Caco-2 (cell line): ENCODE measurements at regions not wholly inside any gene's neighbourhood (a gene's known extent, or its start where the extent isn't known, plus 50 kb on each side); places are given as distances from the start of the nearest gene placed in this dataset.

Experiments
- BruUV-seq: library from RNA; stranded (reverse); fragments of 400-500 nt; replicated peaks from 2 replicates; lab custom pipeline; 2021; lab: Mats Ljungman, UMichigan
- CTCF ChIA-PET: fragments of 300-600 bp; sonication (Branson Sonifier 250); formaldehyde crosslinking; loops from one replicate; lab custom pipeline; 2022; ENCODE audit warnings: antibody characterized with exemption; lab: Charles Lee
- POLR2A ChIA-PET: fragments of 300-600 bp; sonication (Branson Sonifier 250); formaldehyde crosslinking; loops from one replicate; lab custom pipeline; 2022; ENCODE audit warnings: antibody characterized with exemption; lab: Charles Lee
- DNase-seq, 2 experiments: peaks; one replicate each; pipeline versions ENCODE4 v3.0.0 to v3.0.0-alpha.2; 2020 to 2022
- H3K27me3 ChIP-seq: replicated peaks from 2 replicates; pipeline ENCODE4 v1.6.0; 2011; ENCODE audit warnings: low read length; ENCODE audit not compliant: control insufficient read depth, insufficient read depth
- H3K36me3 ChIP-seq: 2 replicates; pipeline ENCODE4 v1.5.1; 2011; ENCODE audit warnings: low read length; ENCODE audit not compliant: control insufficient read depth, insufficient read depth
- H3K4me1 ChIP-seq: fragments of 250-450 bp; sonication (Bioruptor Pico); 2 replicates; pipeline ENCODE4 v1.5.1; 2020; ENCODE audit warnings: mild to moderate bottlenecking
- H3K4me3 ChIP-seq: 2 replicates; pipeline ENCODE4 v1.5.1; 2011; ENCODE audit warnings: low read depth, mild to moderate bottlenecking, control low read depth, low read length
- H3K9me3 ChIP-seq: fragments of 250-450 bp; sonication (Bioruptor Pico); 2 replicates; pipeline ENCODE4 v1.5.1; 2020; ENCODE audit warnings: mild to moderate bottlenecking, moderate library complexity
- H3K27ac Mint-ChIP-seq: one replicate; pipeline ENCODE4 v1.8.0; 2022; ENCODE audit warnings: mixed read lengths; ENCODE audit not compliant: unreplicated experiment
- H3K27me3 Mint-ChIP-seq: one replicate; pipeline ENCODE4 v1.8.0; 2022; ENCODE audit warnings: mixed read lengths; ENCODE audit not compliant: insufficient read depth, unreplicated experiment
- H3K36me3 Mint-ChIP-seq: one replicate; pipeline ENCODE4 v1.8.0; 2022; ENCODE audit warnings: mild to moderate bottlenecking, mixed read lengths; ENCODE audit not compliant: insufficient read depth, unreplicated experiment
- H3K4me1 Mint-ChIP-seq: one replicate; pipeline ENCODE4 v1.8.0; 2022; ENCODE audit warnings: low read depth, mixed read lengths; ENCODE audit not compliant: unreplicated experiment
- H3K4me3 Mint-ChIP-seq: one replicate; pipeline ENCODE4 v1.8.0; 2022; ENCODE audit warnings: mild to moderate bottlenecking, moderate library complexity, mixed read lengths; ENCODE audit not compliant: unreplicated experiment
- H3K9me3 Mint-ChIP-seq: one replicate; pipeline ENCODE4 v1.8.0; 2022; ENCODE audit warnings: mixed read lengths; ENCODE audit not compliant: unreplicated experiment
- intact Hi-C: fragments of 100-400 bp; cut with micrococcal nuclease; formaldehyde crosslinking; loops from one replicate; pipeline ENCODE4 v1.10.0; 2022; ENCODE audit not compliant: unreplicated experiment
- TF ChIP-seq, protein P1 (sequence below), 2 experiments: fragments of 200-600 bp in 1 of 2; IDR thresholded peaks; 1 replicate in 1 of 2; 2 replicates in 1 of 2; pipeline versions ENCODE4 v1.5.1 to v1.8.0; 2011 to 2022; ENCODE audit warnings: antibody characterized with exemption in 1 of 2, control low read depth in 1 of 2, inconsistent platforms in 1 of 2, low read depth in 1 of 2, low read length in 1 of 2, mild to moderate bottlenecking in 1 of 2, moderate library complexity in 1 of 2; ENCODE audit not compliant: insufficient read depth in 1 of 2, severe bottlenecking in 1 of 2, unreplicated experiment in 1 of 2

GRCh38 chr13:90950160-90950559, 397.3 kb upstream of the MIR17HG start:
- intact Hi-C loops = no loop called here
- no peaks in the 10 kb centered on the region for H3K36me3 ChIP-seq
- Mint-ChIP-seq H3K27ac (no peak overlapping the region), H3K9me3 (no peaks in the 10 kb centered on the region), H3K4me1 (no peaks in the 10 kb centered on the region), H3K27me3 (peaks cover 3% of the 10 kb centered on the region), H3K36me3 (no peaks in the 10 kb centered on the region), H3K4me3 (no peak overlapping the region)
- DNase-seq = no peak
- H3K27me3 ChIP-seq = no peaks in the 10 kb centered on the region
- H3K4me1 ChIP-seq = no peaks in the 10 kb centered on the region
- TF ChIP-seq, protein P1, sequence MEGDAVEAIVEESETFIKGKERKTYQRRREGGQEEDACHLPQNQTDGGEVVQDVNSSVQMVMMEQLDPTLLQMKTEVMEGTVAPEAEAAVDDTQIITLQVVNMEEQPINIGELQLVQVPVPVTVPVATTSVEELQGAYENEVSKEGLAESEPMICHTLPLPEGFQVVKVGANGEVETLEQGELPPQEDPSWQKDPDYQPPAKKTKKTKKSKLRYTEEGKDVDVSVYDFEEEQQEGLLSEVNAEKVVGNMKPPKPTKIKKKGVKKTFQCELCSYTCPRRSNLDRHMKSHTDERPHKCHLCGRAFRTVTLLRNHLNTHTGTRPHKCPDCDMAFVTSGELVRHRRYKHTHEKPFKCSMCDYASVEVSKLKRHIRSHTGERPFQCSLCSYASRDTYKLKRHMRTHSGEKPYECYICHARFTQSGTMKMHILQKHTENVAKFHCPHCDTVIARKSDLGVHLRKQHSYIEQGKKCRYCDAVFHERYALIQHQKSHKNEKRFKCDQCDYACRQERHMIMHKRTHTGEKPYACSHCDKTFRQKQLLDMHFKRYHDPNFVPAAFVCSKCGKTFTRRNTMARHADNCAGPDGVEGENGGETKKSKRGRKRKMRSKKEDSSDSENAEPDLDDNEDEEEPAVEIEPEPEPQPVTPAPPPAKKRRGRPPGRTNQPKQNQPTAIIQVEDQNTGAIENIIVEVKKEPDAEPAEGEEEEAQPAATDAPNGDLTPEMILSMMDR (IDR thresholded peaks at IDR 0.05; ENCODE audit: insufficient read depth in 1 of 2, low read depth in 1 of 2, low read length in 1 of 2, severe bottlenecking in 1 of 2, unreplicated experiment in 1 of 2) = no peak
- ChIA-PET POLR2A (no interaction called here), CTCF (no interaction called here)
- BruUV-seq = no TSS peak
- H3K4me3 ChIP-seq = no peak overlapping the region
- H3K9me3 ChIP-seq = no peaks in the 10 kb centered on the region

GRCh38 chr13:90951663-90952062, 395.8 kb upstream of the MIR17HG start:
- H3K36me3 Mint-ChIP-seq = no peaks in the 10 kb centered on the region
- H3K4me1 Mint-ChIP-seq = no peaks in the 10 kb centered on the region
- no peaks in the 10 kb centered on the region for H3K9me3 ChIP-seq
- peaks cover 3% of the 10 kb centered on the region for H3K27me3 Mint-ChIP-seq
- H3K4me3 ChIP-seq = no peak overlapping the region
- no peaks in the 10 kb centered on the region for H3K27me3 ChIP-seq
- H3K9me3 Mint-ChIP-seq = no peaks in the 10 kb centered on the region
- no peaks in the 10 kb centered on the region for H3K36me3 ChIP-seq
- TF ChIP-seq, protein P1 (IDR thresholded peaks at IDR 0.05; ENCODE audit: insufficient read depth in 1 of 2, low read depth in 1 of 2, low read length in 1 of 2, severe bottlenecking in 1 of 2, unreplicated experiment in 1 of 2) = no peak
- no peak for DNase-seq
- BruUV-seq = no TSS peak
- no peak overlapping the region for H3K27ac Mint-ChIP-seq
- POLR2A ChIA-PET = no interaction called here
- CTCF ChIA-PET = no interaction called here
- intact Hi-C loops = no loop called here
- no peak overlapping the region for H3K4me3 Mint-ChIP-seq
- H3K4me1 ChIP-seq = no peaks in the 10 kb centered on the region

DNA sequence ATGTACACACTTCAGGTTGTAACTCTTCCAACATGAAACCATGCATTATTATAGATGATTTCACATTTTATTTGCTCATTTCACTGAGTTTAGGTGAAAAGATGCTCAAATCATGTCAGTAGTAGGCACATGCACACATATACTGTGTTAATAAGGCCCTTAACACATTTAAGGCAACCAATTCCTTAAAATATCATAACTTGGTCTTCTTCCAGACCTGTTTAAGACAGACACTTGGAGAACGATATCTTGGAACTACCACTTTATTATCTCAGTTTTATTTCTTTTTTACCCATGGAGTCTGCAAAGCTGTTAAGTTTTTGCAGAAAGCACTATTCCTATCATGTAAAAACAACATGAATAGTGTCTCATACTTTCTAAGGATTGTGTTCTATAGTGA, 395.2 kb upstream of the MIR17HG start:
- peaks cover 3% of the 10 kb centered on the region for H3K27me3 Mint-ChIP-seq
- H3K4me1 Mint-ChIP-seq = no peaks in the 10 kb centered on the region
- intact Hi-C loops = no loop called here
- no peaks in the 10 kb centered on the region for H3K9me3 Mint-ChIP-seq
- Histone ChIP-seq H3K4me3 (no peak overlapping the region), H3K36me3 (no peaks in the 10 kb centered on the region), H3K4me1 (no peaks in the 10 kb centered on the region), H3K27me3 (no peaks in the 10 kb centered on the region), H3K9me3 (no peaks in the 10 kb centered on the region)
- no peak overlapping the region for H3K27ac Mint-ChIP-seq
- CTCF ChIA-PET = no interaction called here
- H3K4me3 Mint-ChIP-seq = no peak overlapping the region
- no peaks in the 10 kb centered on the region for H3K36me3 Mint-ChIP-seq
- DNase-seq = no peak
- no TSS peak for BruUV-seq
- TF ChIP-seq, protein P1 (IDR thresholded peaks at IDR 0.05; ENCODE audit: insufficient read depth in 1 of 2, low read depth in 1 of 2, low read length in 1 of 2, severe bottlenecking in 1 of 2, unreplicated experiment in 1 of 2) = no peak
- POLR2A ChIA-PET = no interaction called here
